Bone marrow (tissue), 2 donors: ENCODE measurements at regions not wholly inside any gene's neighbourhood (a gene's known extent, or its start where the extent isn't known, plus 50 kb on each side); places are given as distances from the start of the nearest gene placed in this dataset.

Source experiments
- DNase-seq, 2 donors: peaks; one replicate each; lab custom pipeline; 2025; lab: John Stamatoyannopoulos, UW

GRCh38 chr17:13740686-13741085, 139.0 kb upstream of the HS3ST3A1 start:
- DNase-seq, result no peak

- no peak for DNase-seq
Measured at GRCh38 chr17:13741744-13742143, 140.0 kb upstream of the HS3ST3A1 start.

GRCh38 chr17:13743906-13744305, 142.2 kb upstream of the HS3ST3A1 start:
- no peak for DNase-seq

GRCh38 chr17:13746404-13746803, 144.7 kb upstream of the HS3ST3A1 start:
- DNase-seq, result no peak

- no peak for DNase-seq
Measured at GRCh38 chr17:13749166-13749890, 147.6 kb upstream of the HS3ST3A1 start.

- no peak for DNase-seq
Measured at GRCh38 chr17:13749891-13750235, 148.1 kb upstream of the HS3ST3A1 start.

- DNase-seq, result no peak
Measured at GRCh38 chr17:13750816-13751793, 149.4 kb upstream of the HS3ST3A1 start.

GRCh38 chr17:13753154-13753553, 151.4 kb upstream of the HS3ST3A1 start:
- no peak for DNase-seq

- no peak for DNase-seq
Measured at GRCh38 chr17:13753771-13754170, 152.0 kb upstream of the HS3ST3A1 start.

- DNase-seq, result no peak
Measured at GRCh38 chr17:13755851-13756250, 154.1 kb upstream of the HS3ST3A1 start.

GRCh38 chr17:13756763-13757162, 155.0 kb upstream of the HS3ST3A1 start:
- no peak for DNase-seq

- DNase-seq, result no peak
Measured at GRCh38 chr17:13757871-13758270, 156.1 kb upstream of the HS3ST3A1 start.

GRCh38 chr17:13759518-13760335, 158.0 kb upstream of the HS3ST3A1 start:
- no peak for DNase-seq

- DNase-seq, result no peak
Measured at GRCh38 chr17:13761038-13761603, 159.4 kb upstream of the HS3ST3A1 start.

- no peak for DNase-seq
Measured at GRCh38 chr17:13765701-13766100, 164.0 kb upstream of the HS3ST3A1 start.

- no peak for DNase-seq
Measured at GRCh38 chr17:13770702-13771101, 169.0 kb upstream of the HS3ST3A1 start.

GRCh38 chr17:13775450-13775849, 173.7 kb upstream of the HS3ST3A1 start:
- no peak for DNase-seq

- no peak for DNase-seq
Measured at GRCh38 chr17:13776027-13776551, 174.4 kb upstream of the HS3ST3A1 start.

GRCh38 chr17:13777003-13777402, 175.3 kb upstream of the HS3ST3A1 start:
- no peak for DNase-seq

GRCh38 chr17:13784434-13785095, 182.8 kb upstream of the HS3ST3A1 start:
- no peak for DNase-seq

GRCh38 chr17:13785981-13786598, 184.4 kb upstream of the HS3ST3A1 start:
- no peak for DNase-seq
